Subcutaneous abdominal adipose tissue (tissue), 5 donors: ENCODE measurements at regions not wholly inside any gene's neighbourhood (a gene's known extent, or its start where the extent isn't known, plus 50 kb on each side); places are given as distances from the start of the nearest gene placed in this dataset.

Source experiments
- H3K27ac ChIP-seq: one replicate; pipeline ENCODE4 v1.7.0; 2013; ENCODE audit warnings: low read depth, mild to moderate bottlenecking, inconsistent platforms, low read length, moderate library complexity
- H3K27me3 ChIP-seq, 5 donors: one replicate each; pipeline ENCODE4 v1.7.0; 2013; ENCODE audit warnings: low read length in 5 of 5, inconsistent platforms in 1 of 5; ENCODE audit not compliant: control insufficient read depth in 5 of 5, insufficient read depth in 4 of 5
- H3K36me3 ChIP-seq, 5 donors: one replicate each; pipeline ENCODE4 v1.7.0; 2013; ENCODE audit warnings: low read length in 5 of 5; ENCODE audit not compliant: control insufficient read depth in 5 of 5, insufficient read depth in 5 of 5
- H3K4me1 ChIP-seq, 5 donors: one replicate each; pipeline ENCODE4 v1.7.0; 2013; ENCODE audit warnings: low read length in 5 of 5, mild to moderate bottlenecking in 3 of 5, moderate library complexity in 1 of 5; ENCODE audit not compliant: control insufficient read depth in 5 of 5, insufficient read depth in 5 of 5
- H3K4me3 ChIP-seq, 5 donors: one replicate each; pipeline ENCODE4 v1.7.0; 2013; ENCODE audit warnings: low read length in 5 of 5, low read depth in 1 of 5
- H3K9ac ChIP-seq, 5 donors: one replicate each; pipeline ENCODE4 v1.7.0; 2013; ENCODE audit warnings: low read length in 5 of 5, mild to moderate bottlenecking in 4 of 5, moderate library complexity in 3 of 5
- H3K9me3 ChIP-seq, 5 donors: one replicate each; pipeline ENCODE4 v1.7.0; 2013; ENCODE audit warnings: low read length in 5 of 5; ENCODE audit not compliant: control insufficient read depth in 5 of 5
- donor health status: healthy.
- donor health status: healthy.
- donor health status: healthy.
- donor health status: healthy.
- donor health status: healthy.

GRCh38 chr3:66133050-66133757, 87.6 kb upstream of the SLC25A26 start:
- Histone ChIP-seq H3K27me3 (no peaks in the 10 kb centered on the region), H3K4me1 (peaks cover 0 to 3% (median 0%) of the 10 kb centered on the region in 5 donors), H3K9ac (no peak overlapping the region), H3K9me3 (no peaks in the 10 kb centered on the region), H3K36me3 (no peaks in the 10 kb centered on the region), H3K4me3 (no peak overlapping the region), H3K27ac (no peak overlapping the region)

- Histone ChIP-seq H3K4me3 (no peak overlapping the region), H3K9ac (no peak overlapping the region), H3K36me3 (no peaks in the 10 kb centered on the region), H3K27ac (no peak overlapping the region), H3K27me3 (no peaks in the 10 kb centered on the region), H3K4me1 (peaks cover 0 to 1% (median 0%) of the 10 kb centered on the region in 5 donors), H3K9me3 (no peaks in the 10 kb centered on the region)
Measured at GRCh38 chr3:66128623-66129022, 89.9 kb upstream of the MAGI1 start.

GRCh38 chr3:66121318-66121717, 82.6 kb upstream of the MAGI1 start:
- Histone ChIP-seq H3K4me3 (no peak overlapping the region), H3K4me1 (peaks cover 0 to 6% (median 2%) of the 10 kb centered on the region in 5 donors), H3K27ac (no peak overlapping the region), H3K9ac (no peak overlapping the region), H3K9me3 (no peaks in the 10 kb centered on the region), H3K36me3 (no peaks in the 10 kb centered on the region), H3K27me3 (no peaks in the 10 kb centered on the region)

- Histone ChIP-seq H3K9ac (no peak overlapping the region), H3K4me1 (peaks cover 0 to 18% (median 12%) of the 10 kb centered on the region in 5 donors), H3K27me3 (no peaks in the 10 kb centered on the region), H3K9me3 (no peaks in the 10 kb centered on the region), H3K36me3 (no peaks in the 10 kb centered on the region), H3K27ac (peak overlapping the region; percentile 59), H3K4me3 (no peak overlapping the region)
Measured at GRCh38 chr3:66115858-66116654, 77.3 kb upstream of the MAGI1 start.

GRCh38 chr3:66113542-66113941, 74.8 kb upstream of the MAGI1 start:
- H3K36me3 ChIP-seq = no peaks in the 10 kb centered on the region
- H3K4me3 ChIP-seq = no peak overlapping the region
- H3K9ac ChIP-seq = no peak overlapping the region
- H3K4me1 ChIP-seq = peaks cover 4 to 25% (median 15%) of the 10 kb centered on the region in 5 donors
- H3K27me3 ChIP-seq = no peaks in the 10 kb centered on the region
- H3K9me3 ChIP-seq = no peaks in the 10 kb centered on the region
- H3K27ac ChIP-seq = no peak overlapping the region

GRCh38 chr3:66110840-66111239, 72.1 kb upstream of the MAGI1 start:
- no peak overlapping the region for H3K27ac ChIP-seq
- no peaks in the 10 kb centered on the region for H3K9me3 ChIP-seq
- H3K4me3 ChIP-seq = no peak overlapping the region
- H3K9ac ChIP-seq = no peak overlapping the region
- H3K27me3 ChIP-seq = no peaks in the 10 kb centered on the region
- no peaks in the 10 kb centered on the region for H3K36me3 ChIP-seq
- H3K4me1 ChIP-seq = peaks cover 4 to 25% (median 11%) of the 10 kb centered on the region in 5 donors

GRCh38 chr3:66107855-66108254, 69.1 kb upstream of the MAGI1 start:
- Histone ChIP-seq H3K27ac (no peak overlapping the region), H3K4me1 (peaks cover 4 to 16% (median 6%) of the 10 kb centered on the region in 5 donors), H3K9me3 (no peaks in the 10 kb centered on the region)

GRCh38 chr3:66106788-66107187, 68.1 kb upstream of the MAGI1 start:
- Histone ChIP-seq H3K4me3 (no peak overlapping the region), H3K27ac (no peak overlapping the region), H3K4me1 (peaks cover 4 to 16% (median 6%) of the 10 kb centered on the region in 5 donors), H3K9ac (no peak overlapping the region), H3K9me3 (no peaks in the 10 kb centered on the region), H3K36me3 (no peaks in the 10 kb centered on the region), H3K27me3 (no peaks in the 10 kb centered on the region)

More at GRCh38 chr3:66107855-66108254, 69.1 kb upstream of the MAGI1 start:
- H3K4me3 ChIP-seq = no peak overlapping the region
- H3K27me3 ChIP-seq = no peaks in the 10 kb centered on the region
- H3K36me3 ChIP-seq = no peaks in the 10 kb centered on the region
- H3K9ac ChIP-seq = no peak overlapping the region

GRCh38 chr3:66104535-66104934, 65.8 kb upstream of the MAGI1 start:
- H3K27ac ChIP-seq = no peak overlapping the region
- H3K36me3 ChIP-seq = no peaks in the 10 kb centered on the region
- no peaks in the 10 kb centered on the region for H3K27me3 ChIP-seq
- no peak overlapping the region for H3K9ac ChIP-seq
- H3K9me3 ChIP-seq = no peaks in the 10 kb centered on the region
- no peak overlapping the region for H3K4me3 ChIP-seq
- H3K4me1 ChIP-seq = peaks cover 0 to 13% (median 4%) of the 10 kb centered on the region in 5 donors

- no peaks in the 10 kb centered on the region for H3K36me3 ChIP-seq
- no peak overlapping the region for H3K9ac ChIP-seq
- no peaks in the 10 kb centered on the region for H3K27me3 ChIP-seq
- no peak overlapping the region for H3K4me3 ChIP-seq
- no peak overlapping the region for H3K27ac ChIP-seq
- peaks cover 0 to 13% (median 4%) of the 10 kb centered on the region in 5 donors for H3K4me1 ChIP-seq
- no peaks in the 10 kb centered on the region for H3K9me3 ChIP-seq
Measured at GRCh38 chr3:66103729-66104128, 65.0 kb upstream of the MAGI1 start.
